NCI-H460 (cell line): ENCODE measurements at regions not wholly inside any gene's neighbourhood (a gene's known extent, or its start where the extent isn't known, plus 50 kb on each side); places are given as distances from the start of the nearest gene placed in this dataset.

Experiments used
- DNase-seq: peaks from one replicate; pipeline ENCODE4 v3.0.0-alpha.2; 2016; ENCODE audit warnings: low read depth; ENCODE audit errors: extremely low read depth

DNA sequence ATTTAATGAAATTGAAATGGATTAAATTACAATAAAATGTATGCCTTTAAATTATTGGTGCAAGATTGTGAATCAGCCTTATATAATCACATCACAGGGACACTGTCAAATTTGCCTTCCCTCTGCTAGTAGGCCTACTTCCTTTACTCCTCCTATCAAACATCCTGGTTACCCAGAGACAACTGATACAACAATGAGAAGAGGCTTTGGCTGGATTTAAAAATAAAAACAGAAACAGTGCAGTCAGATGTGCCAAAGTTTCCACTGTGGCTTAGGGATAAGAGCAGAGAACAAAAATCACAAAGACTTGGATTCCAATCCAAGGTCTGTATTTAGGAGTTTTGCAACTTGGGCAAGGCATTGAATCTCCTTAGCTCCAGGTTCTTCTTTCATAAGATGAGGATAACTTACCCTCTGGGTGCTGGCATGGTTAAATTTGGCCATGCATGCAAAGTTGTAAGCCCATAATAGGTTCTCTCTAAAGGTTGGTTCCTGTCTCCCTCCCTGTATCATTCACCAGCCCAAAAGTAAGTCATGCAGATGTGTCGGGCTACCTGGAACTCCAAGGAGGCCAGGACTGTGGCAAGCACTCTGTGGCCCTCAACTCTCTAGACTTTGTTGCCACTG, 99.3 kb upstream of the LRATD1 start:
- no peak for DNase-seq

- DNase-seq = no peak
Measured at GRCh38 chr2:14535156-14535555, 97.4 kb upstream of the LRATD1 start.

GRCh38 chr2:14536976-14537375, 95.5 kb upstream of the LRATD1 start:
- DNase-seq = no peak

DNA sequence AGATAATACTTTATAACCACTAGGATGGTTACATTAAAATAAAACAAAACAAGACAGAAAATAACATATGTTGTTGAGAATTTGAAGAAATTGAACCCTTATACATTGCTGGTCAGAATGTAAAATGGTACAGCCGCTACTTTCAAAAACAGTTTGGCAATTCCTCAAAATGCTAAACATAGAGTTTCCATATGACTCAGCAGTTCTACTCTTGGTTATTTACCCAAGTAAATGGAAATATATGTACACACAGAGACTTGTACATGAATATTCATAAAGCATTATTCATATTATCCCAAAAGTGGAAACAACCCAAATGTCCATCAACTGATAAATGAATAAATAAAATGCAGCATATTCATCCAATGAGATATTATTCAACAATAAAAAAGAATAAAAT, 92.5 kb upstream of the LRATD1 start:
- no peak for DNase-seq

GRCh38 chr2:14543284-14543683, 89.2 kb upstream of the LRATD1 start:
- DNase-seq = no peak

DNA sequence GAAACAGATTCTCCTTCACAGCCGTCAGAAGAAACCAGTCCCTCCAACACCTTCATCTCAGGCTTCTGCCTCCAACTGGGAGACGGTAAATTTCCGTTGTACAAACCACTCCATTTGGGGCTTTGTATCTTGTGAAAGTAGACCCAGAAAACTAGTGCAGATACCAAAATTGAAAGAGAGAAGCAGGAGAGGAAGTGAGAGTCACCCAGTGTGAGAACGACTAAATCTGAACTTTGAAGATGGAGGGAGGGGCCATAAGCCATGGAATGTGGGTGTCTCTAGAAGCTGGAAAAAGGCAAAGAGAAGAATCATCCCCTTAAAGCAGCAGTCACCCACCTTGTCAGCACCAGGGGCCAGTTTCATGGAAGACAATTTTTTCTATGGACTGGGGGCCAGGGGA, 88.3 kb upstream of the LRATD1 start:
- DNase-seq = no peak

DNA sequence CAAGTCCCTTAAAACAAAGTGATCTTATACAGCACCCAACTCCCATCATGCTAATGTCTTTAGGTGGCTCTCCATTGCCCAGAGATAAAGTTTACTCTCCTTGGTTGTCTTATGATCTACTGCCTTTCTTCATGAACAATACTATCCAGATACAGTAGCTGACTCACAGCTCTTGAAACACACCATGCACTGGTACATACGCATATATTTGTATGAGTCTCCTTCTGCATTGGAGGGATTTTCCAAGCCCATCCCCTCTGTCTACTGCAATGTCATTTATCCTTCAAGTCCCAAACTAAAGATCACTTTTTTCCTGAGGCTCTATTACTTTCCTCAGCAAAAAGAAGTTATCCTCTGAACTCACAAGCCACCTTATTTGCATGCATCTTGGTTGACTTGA, 84.7 kb upstream of the LRATD1 start:
- no peak for DNase-seq

DNA sequence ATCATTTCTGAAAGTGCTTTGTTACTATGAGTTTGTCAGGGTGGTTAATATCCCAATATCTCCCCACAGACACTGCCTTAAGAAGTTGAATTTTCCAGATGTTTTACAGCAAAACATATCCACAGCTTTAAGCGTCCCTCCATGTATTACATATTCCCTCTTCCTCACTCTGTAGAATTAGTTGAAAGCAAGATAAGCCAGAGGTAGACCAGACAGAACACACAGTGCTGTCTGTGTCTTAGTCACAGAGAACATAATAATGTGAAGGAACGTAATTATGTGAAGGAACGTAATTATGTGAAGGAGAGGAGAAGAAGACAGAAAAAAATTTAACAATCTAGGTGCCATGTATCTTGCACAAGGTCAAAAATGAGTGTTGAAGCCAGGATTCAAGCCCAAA, 81.9 kb upstream of the LRATD1 start:
- no peak for DNase-seq

DNA sequence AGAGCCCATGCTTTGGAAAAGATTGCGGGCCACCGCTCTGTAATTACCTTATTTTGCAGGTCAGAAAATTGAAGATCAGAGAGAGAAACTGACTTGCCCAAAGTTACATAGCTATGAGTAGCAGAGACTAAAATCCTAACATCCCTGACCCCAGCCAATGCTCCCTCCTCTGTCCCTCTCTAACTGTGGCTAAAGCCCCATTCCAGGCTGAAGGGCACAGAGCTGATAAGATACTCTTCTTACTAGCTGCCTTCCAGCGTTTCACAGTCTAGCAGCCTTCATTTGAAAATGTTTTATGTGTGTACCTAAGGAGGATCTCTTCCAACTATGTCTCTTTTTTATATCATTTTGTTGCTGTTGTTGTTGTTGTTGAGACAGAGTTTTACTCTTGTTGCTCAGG, 81.4 kb upstream of the LRATD1 start:
- no peak for DNase-seq

DNA sequence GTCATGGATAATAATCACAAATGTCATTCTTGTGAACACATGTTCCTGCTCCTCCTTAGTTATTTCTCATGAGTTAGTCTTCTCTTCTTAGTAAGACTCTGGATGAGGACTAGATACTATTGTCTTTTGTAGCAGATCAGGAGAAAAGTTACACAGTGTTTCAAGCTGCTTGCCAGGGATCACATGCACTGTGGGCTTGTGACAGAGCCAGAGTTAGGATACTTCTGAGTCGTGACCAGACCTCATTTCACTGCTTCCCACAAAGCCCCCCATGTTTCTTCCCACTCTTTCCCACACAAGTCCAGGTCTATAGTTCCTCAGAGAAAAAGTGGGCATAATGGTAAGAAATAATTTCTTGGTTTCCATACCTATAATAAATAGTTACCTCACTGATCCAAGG, 80.2 kb upstream of the LRATD1 start:
- DNase-seq = no peak

- no peak for DNase-seq
Measured at GRCh38 chr2:14552818-14553217, 79.7 kb upstream of the LRATD1 start.

DNA sequence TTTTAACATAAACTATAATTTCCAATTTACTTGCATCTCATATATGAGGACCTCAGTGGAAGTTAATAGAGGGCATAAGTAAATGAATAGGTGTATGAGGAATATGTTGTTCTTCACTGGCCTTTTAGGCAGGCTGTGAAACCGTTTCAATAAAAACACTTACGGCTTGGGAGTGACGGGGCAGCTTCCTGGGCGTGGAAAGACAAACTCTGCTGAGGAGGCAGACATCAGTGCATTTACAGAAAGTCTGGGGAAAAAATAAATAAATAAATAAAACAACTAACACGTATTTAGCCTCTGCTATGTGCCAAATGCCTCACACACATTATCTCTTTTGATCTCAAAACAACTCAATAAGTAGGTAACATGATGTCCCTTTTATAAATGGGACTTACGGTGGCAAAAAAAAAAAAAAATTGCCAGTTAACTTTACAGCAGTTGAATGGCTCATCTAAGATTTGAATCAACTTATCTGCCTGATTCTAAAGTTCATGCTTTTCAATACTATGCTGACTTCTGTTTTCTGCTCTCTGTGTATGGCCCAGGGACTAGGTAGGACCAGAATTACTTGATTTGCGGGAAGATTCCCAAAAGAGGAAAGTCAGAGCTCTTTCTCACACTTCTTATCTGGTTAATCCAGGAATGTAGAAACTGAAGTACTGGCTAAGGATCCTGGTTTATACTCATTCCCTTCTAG, 77.5 kb upstream of the LRATD1 start:
- no peak for DNase-seq

DNA sequence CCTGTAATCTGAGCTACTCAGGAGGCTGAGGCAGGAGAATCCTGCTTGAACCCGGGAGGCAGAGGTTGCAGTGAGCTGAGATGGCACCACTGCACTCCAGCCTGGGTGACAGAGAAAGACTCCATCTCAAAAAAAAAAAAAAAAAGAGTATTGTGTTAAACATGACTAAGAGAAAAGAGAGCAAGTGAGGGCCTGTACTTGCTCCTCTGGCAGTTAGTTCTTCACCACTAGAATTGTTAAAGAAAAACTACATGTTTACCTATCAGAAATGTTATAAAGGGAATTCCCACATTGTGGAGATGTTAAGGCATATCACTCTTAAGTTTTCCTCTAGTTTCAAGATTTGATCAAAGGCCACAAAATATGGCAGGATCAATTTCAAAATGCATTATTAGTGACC, 75.4 kb upstream of the LRATD1 start:
- no peak for DNase-seq

DNA sequence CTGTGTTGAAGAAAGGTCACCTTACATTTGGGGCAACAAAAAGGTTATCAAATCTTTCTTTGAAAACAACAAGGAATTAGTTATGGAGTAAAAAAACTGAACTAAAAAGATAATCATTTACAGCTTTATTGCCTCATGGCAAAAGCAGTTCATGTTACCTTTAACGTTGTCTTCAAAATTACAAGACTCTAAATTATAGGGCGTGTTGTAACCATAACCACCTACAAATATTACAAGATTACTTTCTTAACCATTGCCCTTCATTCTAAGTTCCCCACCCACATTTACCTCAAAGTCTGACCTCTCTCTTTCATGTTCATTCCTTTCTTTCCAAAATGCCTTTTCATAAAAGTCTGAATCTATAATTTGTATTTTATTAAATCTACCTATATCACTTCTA, 74.6 kb upstream of the LRATD1 start:
- no peak for DNase-seq

DNA sequence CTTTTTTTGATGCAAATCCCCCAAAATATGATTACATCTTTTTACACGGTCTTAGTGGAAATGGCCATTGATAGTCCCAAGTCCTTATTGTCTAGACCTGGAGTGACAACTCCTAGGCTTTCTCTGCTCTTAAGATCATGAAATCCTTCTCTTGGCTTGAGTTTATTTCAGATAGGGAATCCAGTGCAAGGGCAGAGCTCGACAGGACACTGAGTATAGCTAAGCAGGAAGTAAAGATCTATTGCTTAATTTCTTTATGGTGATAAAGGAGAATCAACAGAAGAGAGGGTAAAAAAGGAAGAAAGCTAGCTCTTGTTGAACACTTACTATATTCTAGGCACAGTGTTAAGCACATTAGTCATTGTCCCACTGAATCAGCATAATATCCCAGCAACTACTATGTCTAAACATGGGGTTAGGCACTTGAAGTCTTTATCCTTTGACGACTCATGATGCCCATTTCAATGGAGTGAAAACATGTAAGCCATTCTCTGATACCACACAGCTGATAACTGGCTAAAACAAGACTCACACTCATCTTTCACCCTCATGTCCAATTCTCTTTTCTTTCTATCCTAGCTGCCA, 74.1 kb upstream of the LRATD1 start:
- DNase-seq = no peak

DNA sequence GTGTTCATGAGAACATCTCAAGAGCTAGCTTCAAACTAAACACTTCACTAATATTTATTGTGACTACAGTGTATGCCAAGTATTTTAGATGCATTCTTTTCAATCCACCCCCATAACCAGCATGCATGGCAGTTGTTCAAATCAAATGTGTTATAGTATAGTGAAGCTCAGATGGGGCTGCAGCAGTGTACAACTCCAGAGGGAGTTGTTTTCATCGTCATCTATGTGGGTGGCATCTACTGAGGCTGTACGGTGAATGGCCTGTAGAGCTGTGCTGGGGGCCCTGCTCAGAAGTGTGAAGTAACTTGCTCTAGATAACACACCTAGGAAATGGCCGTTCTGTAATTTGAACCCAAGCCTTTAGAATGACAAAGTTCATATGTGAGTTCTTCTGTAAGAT, 71.8 kb upstream of the LRATD1 start:
- DNase-seq = no peak

DNA sequence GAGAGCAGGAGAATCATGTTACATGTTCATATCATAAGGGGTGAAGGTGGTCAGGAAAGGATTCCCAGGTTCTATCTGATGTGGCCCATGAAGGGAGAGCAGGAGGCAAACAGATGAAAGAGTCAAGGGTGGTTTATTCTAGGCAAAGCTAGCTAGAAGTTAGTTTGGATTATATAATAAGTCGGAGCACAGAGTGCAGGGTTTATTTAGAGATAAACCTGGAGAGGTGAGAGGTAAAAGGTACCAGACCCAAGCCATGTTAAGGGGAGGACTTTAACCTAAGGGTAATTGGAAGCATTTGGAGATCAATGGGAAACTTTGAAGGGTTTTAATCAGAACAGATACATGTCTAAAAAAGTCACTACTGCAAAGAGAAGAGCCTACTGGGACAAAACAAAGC, 69.2 kb upstream of the LRATD1 start:
- DNase-seq = no peak

DNA sequence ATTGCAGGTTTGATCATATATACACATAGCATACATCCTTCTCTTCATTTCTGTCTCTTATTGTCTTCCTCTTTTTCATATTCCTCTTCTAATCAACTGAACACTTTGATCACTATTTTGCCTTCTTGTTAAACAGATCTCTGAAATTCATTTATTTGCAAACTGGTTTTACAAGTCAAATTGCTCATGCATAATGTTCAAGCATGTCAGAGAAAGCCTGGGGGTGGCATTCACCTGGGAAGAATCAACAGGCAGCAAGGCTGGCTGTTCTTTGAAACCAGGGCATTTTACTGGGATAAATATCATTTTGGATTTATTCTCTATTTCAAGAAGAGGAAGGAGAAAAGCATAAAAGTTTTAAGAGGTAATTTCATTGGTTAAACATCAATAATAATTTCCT, 66.9 kb upstream of the LRATD1 start:
- DNase-seq = no peak

DNA sequence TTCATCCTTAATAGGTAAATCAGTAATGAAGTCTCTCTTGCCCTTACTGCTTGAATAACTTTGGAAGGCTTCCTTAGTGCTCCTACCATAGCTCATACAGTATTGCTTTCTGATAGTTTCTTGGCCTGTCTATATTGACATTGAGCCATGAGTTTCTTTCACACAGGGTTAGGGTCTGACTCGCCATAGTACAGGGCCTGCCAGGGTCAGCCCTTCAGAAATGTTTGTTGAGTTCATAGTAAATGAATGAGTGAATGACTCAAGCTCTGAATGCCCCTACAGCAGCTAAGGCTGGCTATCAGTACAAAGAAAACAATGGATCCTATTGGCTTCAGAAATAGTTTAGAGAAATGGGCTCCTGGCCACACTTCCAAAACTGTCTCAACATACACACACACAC, 65.0 kb upstream of the LRATD1 start:
- DNase-seq = no peak

- no peak for DNase-seq
Measured at GRCh38 chr2:14569294-14569693, 63.2 kb upstream of the LRATD1 start.

DNA sequence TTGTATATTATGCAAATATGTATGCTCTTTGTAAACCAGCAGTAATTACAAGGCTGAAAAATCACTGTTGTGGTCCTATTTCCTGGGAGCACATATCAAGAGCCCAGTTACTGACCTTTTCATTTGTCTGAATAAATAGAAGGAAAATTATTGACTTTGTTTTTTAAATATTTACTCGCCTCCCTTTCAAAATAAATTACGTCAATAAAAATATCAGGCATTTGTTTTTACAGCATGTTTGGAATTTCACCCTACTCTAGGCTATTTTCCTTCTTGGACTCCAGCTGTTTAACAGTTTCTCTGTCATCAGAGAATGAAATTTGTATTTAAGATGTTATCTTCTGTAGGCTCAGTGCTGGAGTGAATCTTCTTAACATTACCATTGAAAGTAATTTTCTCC, 59.9 kb upstream of the LRATD1 start:
- peak; percentile 26 for DNase-seq

GRCh38 chr2:14577843-14578242, 54.7 kb upstream of the LRATD1 start:
- no peak for DNase-seq
